Neural progenitor cell (in vitro differentiated cells): ENCODE measurements at regions not wholly inside any gene's neighbourhood (a gene's known extent, or its start where the extent isn't known, plus 50 kb on each side); places are given as distances from the start of the nearest gene placed in this dataset.

Experiments used
- DNase-seq: peaks from one replicate; pipeline ENCODE4 v3.0.0-alpha.2; 2016; ENCODE audit warnings: low spot score
- H2AFZ ChIP-seq: fragments of 200-600 bp; sonication (generic); replicated peaks from 2 replicates; pipeline ENCODE4 v1.6.1; 2016; ENCODE audit warnings: antibody characterized with exemption
- H3F3A ChIP-seq: fragments of 200-600 bp; sonication (generic); 2 replicates; pipeline ENCODE4 v1.6.1; 2016; ENCODE audit warnings: antibody characterized with exemption, low read depth
- H3K27ac ChIP-seq: fragments of 200-600 bp; sonication (generic); 2 replicates; pipeline ENCODE4 v1.5.1; 2016; ENCODE audit warnings: mild to moderate bottlenecking
- H3K27me3 ChIP-seq: fragments of 200-600 bp; sonication (generic); 2 replicates; pipeline ENCODE4 v1.6.1; 2016; ENCODE audit warnings: mild to moderate bottlenecking, moderate library complexity
- H3K36me3 ChIP-seq: fragments of 200-600 bp; sonication (generic); 2 replicates; pipeline ENCODE4 v1.5.1; 2016
- H3K4me1 ChIP-seq: fragments of 200-600 bp; sonication (generic); 2 replicates; pipeline ENCODE4 v1.6.1; 2016; ENCODE audit warnings: mixed run types
- H3K4me2 ChIP-seq: fragments of 200-600 bp; sonication (generic); 2 replicates; pipeline ENCODE4 v1.6.1; 2016
- H3K4me3 ChIP-seq: fragments of 200-600 bp; sonication (generic); 2 replicates; pipeline ENCODE4 v1.5.1; 2016
- H3K79me2 ChIP-seq: fragments of 200-600 bp; sonication (generic); 2 replicates; pipeline ENCODE4 v1.6.1; 2016; ENCODE audit warnings: low read depth
- H3K9ac ChIP-seq: fragments of 200-600 bp; sonication (generic); 2 replicates; pipeline ENCODE4 v1.6.1; 2016
- H3K9me3 ChIP-seq: fragments of 200-600 bp; sonication (generic); 2 replicates; pipeline ENCODE4 v1.5.1; 2016; ENCODE audit warnings: low read depth
- H4K20me1 ChIP-seq: fragments of 200-600 bp; sonication (generic); 2 replicates; pipeline ENCODE4 v1.6.1; 2016; ENCODE audit warnings: low read depth
- H3K27ac Mint-ChIP-seq: 3 replicates; pipeline ENCODE4 v1.8.0; 2021; ENCODE audit warnings: mixed read lengths
- H3K27me3 Mint-ChIP-seq: 2 replicates; pipeline ENCODE4 v1.8.0; 2022; ENCODE audit warnings: low read depth, mild to moderate bottlenecking, inconsistent platforms, moderate library complexity, mixed read lengths; ENCODE audit not compliant: insufficient read depth
- H3K36me3 Mint-ChIP-seq: 3 replicates; pipeline ENCODE4 v1.8.0; 2021; ENCODE audit warnings: mixed read lengths
- H3K4me1 Mint-ChIP-seq: 3 replicates; pipeline ENCODE4 v1.8.0; 2021; ENCODE audit warnings: mixed read lengths
- H3K4me3 Mint-ChIP-seq: 3 replicates; pipeline ENCODE4 v1.8.0; 2021; ENCODE audit warnings: mild to moderate bottlenecking, moderate library complexity, mixed read lengths
- H3K9me3 Mint-ChIP-seq: 3 replicates; pipeline ENCODE4 v1.8.0; 2020; ENCODE audit warnings: mixed read lengths
- CTCF ChIP-seq: fragments of 200-600 bp; sonication (generic); IDR thresholded peaks from 2 replicates; pipeline ENCODE4 v1.5.1; 2017; ENCODE audit warnings: antibody characterized with exemption, mild to moderate bottlenecking
- EZH2 ChIP-seq: fragments of 200-600 bp; sonication (generic); IDR thresholded peaks from 2 replicates; pipeline ENCODE4 v1.6.1; 2017; ENCODE audit warnings: antibody characterized with exemption, mild to moderate bottlenecking, moderate library complexity
- EZH2phosphoT487 ChIP-seq: fragments of 200-600 bp; sonication (generic); IDR thresholded peaks from 2 replicates; pipeline ENCODE4 v1.6.1; 2017; ENCODE audit warnings: antibody characterized with exemption

DNA sequence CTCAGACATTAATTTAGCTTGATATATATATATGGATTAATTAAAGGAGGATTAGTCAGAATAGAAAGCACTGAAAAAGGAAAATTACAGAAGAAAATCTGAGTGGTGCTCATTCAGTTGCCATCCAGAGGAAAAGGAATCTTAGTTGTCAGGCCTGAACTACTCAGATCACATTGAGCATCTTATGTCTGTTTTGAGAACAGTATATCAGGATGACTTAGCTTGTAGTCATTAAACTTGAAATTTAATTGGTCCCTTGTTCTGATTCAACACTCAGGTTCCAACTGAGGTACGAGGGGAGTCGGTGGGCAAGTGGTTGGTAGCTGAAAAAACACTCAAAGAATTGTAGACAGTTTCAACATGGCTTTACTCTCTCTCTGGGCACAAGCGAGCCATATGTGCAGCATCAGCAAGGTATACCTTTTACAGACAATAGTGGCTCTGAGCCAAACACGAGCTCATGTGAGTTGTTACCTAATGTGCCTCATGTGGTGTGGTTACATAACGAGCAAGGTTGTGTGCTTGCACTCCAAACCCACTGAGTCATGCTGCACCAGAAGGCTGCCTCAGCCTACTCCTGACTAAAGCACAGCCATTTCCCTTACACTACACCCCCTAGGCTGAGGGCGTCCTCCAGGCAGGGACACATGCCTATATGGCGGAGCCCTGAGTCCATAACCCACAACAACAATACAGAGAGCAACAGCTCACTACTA, 73.0 kb upstream of the HMGN3 start:
- Histone ChIP-seq H3K27me3 (no peaks in the 10 kb centered on the region), H3K4me1 (no peaks in the 10 kb centered on the region), H3F3A (no peaks in the 10 kb centered on the region), H3K4me2 (no peak overlapping the region), H2AFZ (no peak overlapping the region), H3K4me3 (no peak overlapping the region), H3K9me3 (no peaks in the 10 kb centered on the region), H3K36me3 (no peaks in the 10 kb centered on the region), H3K9ac (no peak overlapping the region), H3K79me2 (no peaks in the 10 kb centered on the region), H4K20me1 (no peaks in the 10 kb centered on the region), H3K27ac (no peak overlapping the region)
- H3K36me3 Mint-ChIP-seq = no peaks in the 10 kb centered on the region
- TF ChIP-seq EZH2 (no peak), CTCF (no peak), EZH2phosphoT487 (no peak)
- DNase-seq = no peak
- H3K4me1 Mint-ChIP-seq = no peaks in the 10 kb centered on the region
- H3K27me3 Mint-ChIP-seq = no peaks in the 10 kb centered on the region
- no peak overlapping the region for H3K4me3 Mint-ChIP-seq
- no peak overlapping the region for H3K27ac Mint-ChIP-seq
- peaks cover 3% of the 10 kb centered on the region for H3K9me3 Mint-ChIP-seq

DNA sequence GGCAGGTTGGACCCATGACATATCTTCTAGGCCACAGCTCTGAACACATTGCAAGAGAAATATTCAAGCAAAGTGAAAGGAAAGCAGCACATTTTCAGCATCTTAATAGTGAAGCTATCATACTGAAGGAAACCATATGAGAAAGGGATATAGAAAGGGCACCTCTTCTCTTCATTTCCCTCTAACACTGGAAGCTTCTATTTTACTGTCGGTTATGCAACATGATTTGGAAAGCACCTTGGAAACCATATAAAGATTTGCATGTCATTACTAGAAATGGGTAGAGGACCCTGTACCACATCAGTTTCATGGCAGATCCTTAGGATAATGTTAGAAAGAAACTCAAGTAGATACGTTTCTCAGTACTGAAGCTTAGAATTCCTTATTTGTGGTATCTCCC, 70.5 kb upstream of the HMGN3 start:
- no peaks in the 10 kb centered on the region for H3K4me1 ChIP-seq
- H3K4me2 ChIP-seq = no peak overlapping the region
- Mint-ChIP-seq H3K27me3 (no peaks in the 10 kb centered on the region), H3K36me3 (no peaks in the 10 kb centered on the region), H3K4me3 (no peak overlapping the region), H3K27ac (no peak overlapping the region), H3K9me3 (peaks cover 2% of the 10 kb centered on the region), H3K4me1 (peaks cover 8% of the 10 kb centered on the region)
- H4K20me1 ChIP-seq = no peaks in the 10 kb centered on the region
- no peaks in the 10 kb centered on the region for H3K27me3 ChIP-seq
- no peaks in the 10 kb centered on the region for H3K9me3 ChIP-seq
- no peak overlapping the region for H2AFZ ChIP-seq
- H3K9ac ChIP-seq = no peak overlapping the region
- TF ChIP-seq EZH2phosphoT487 (no peak), EZH2 (no peak), CTCF (no peak)
- DNase-seq = no peak
- no peak overlapping the region for H3K4me3 ChIP-seq
- no peaks in the 10 kb centered on the region for H3K36me3 ChIP-seq
- no peaks in the 10 kb centered on the region for H3K79me2 ChIP-seq
- no peak overlapping the region for H3K27ac ChIP-seq
- no peaks in the 10 kb centered on the region for H3F3A ChIP-seq

GRCh38 chr6:79302341-79302740, 67.9 kb upstream of the HMGN3 start:
- Histone ChIP-seq H2AFZ (no peak overlapping the region), H3K27ac (no peak overlapping the region), H3K79me2 (no peaks in the 10 kb centered on the region), H3K36me3 (no peaks in the 10 kb centered on the region), H3K4me2 (no peak overlapping the region), H4K20me1 (no peaks in the 10 kb centered on the region), H3K9me3 (no peaks in the 10 kb centered on the region), H3K27me3 (no peaks in the 10 kb centered on the region), H3F3A (no peaks in the 10 kb centered on the region), H3K4me1 (no peaks in the 10 kb centered on the region), H3K9ac (no peak overlapping the region), H3K4me3 (no peak overlapping the region)
- Mint-ChIP-seq H3K27ac (no peak overlapping the region), H3K4me3 (no peak overlapping the region), H3K4me1 (peaks cover 8% of the 10 kb centered on the region), H3K9me3 (no peaks in the 10 kb centered on the region), H3K36me3 (no peaks in the 10 kb centered on the region), H3K27me3 (no peaks in the 10 kb centered on the region)
- DNase-seq = no peak
- no peak for TF ChIP-seq EZH2phosphoT487
- no peak for TF ChIP-seq EZH2
- no peak for TF ChIP-seq CTCF
